Activated T-helper 1 cell treated with anti-CD3 and anti-CD28 coated beads, Interleukin-12 subunit alpha, Interleukin-12 subunit beta, Interleukin-2, Interleukin-4 antibody, amounts not matched to agents 30 ng/mL and 10 ng/mL and 1 ng/mL, durations not matched to agents 14 hours and 24 hours and 36 hours (primary cell): ENCODE measurements at regions not wholly inside any gene's neighbourhood (a gene's known extent, or its start where the extent isn't known, plus 50 kb on each side); places are given as distances from the start of the nearest gene placed in this dataset.

Experiments
- DNase-seq: peaks from one replicate; pipeline ENCODE4 v3.0.0; 2021; ENCODE audit warnings: low spot score
- H3K27ac Mint-ChIP-seq: one replicate; pipeline ENCODE4 v1.8.0; 2021; ENCODE audit warnings: mild to moderate bottlenecking, mixed read lengths
- H3K27me3 Mint-ChIP-seq: one replicate; pipeline ENCODE4 v1.8.0; 2022; ENCODE audit warnings: mild to moderate bottlenecking, moderate library complexity, mixed read lengths; ENCODE audit not compliant: insufficient read depth
- H3K36me3 Mint-ChIP-seq: one replicate; pipeline ENCODE4 v1.8.0; 2021; ENCODE audit warnings: low read depth, mixed read lengths
- H3K4me1 Mint-ChIP-seq: one replicate; pipeline ENCODE4 v1.8.0; 2021; ENCODE audit warnings: low read depth, mixed read lengths
- H3K4me3 Mint-ChIP-seq: one replicate; pipeline ENCODE4 v1.8.0; 2021; ENCODE audit warnings: mild to moderate bottlenecking, moderate library complexity, mixed read lengths
- H3K9me3 Mint-ChIP-seq: one replicate; pipeline ENCODE4 v1.8.0; 2021; ENCODE audit warnings: mixed read lengths
- intact Hi-C: fragments of 100-400 bp; cut with micrococcal nuclease; formaldehyde crosslinking; loops from one replicate; pipeline ENCODE4 v1.15.1; 2024

DNA sequence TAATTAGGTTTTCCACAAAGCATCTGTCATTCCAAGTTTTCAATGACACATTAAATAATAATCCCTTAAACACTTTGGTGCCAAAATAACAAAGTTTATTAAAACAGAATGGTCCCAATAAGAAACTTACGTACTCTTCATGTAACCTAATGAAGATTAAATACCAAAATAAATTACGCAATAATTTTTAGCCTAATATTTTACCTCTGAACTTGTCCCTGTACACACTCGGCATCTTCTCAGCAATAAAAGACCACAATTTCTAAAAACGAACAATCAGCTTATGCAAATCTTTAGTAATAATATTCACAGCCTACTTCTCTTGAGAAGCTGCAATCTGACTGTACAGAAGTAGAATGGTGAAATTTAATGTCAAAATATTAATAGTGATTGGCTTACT lies 163.6 kb downstream of the ZDHHC21 start:
- H3K36me3 Mint-ChIP-seq, result no peaks in the 10 kb centered on the region
- H3K4me3 Mint-ChIP-seq, result no peak overlapping the region
- no peak for DNase-seq
- H3K27ac Mint-ChIP-seq, result no peak overlapping the region
- peaks cover 3% of the 10 kb centered on the region for H3K27me3 Mint-ChIP-seq
- H3K4me1 Mint-ChIP-seq, result no peaks in the 10 kb centered on the region
- intact Hi-C loops, result loop anchor here (10.0 kb wide), 1 partner anchor 55 kb away; no protein-coding TSS in a partner anchor
- no peaks in the 10 kb centered on the region for H3K9me3 Mint-ChIP-seq

DNA sequence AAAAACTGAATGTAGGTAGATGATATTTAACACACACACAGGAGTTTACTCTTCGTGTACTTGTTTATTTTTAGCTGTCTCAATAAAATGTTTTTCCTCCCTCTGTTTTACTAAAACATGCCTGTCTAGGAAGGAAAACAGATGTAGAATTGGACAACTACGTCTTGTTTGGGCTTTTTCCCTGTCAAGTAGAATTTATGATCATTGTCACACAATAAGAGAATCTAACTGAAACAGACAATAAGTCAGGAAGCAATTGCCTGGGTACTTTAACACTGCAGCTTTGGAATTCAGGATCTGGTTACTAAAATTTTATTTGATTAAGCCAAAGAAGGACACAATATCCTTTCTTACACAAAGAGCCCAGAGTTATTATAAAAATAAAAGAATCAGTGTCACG lies 164.2 kb downstream of the ZDHHC21 start:
- no peaks in the 10 kb centered on the region for H3K4me1 Mint-ChIP-seq
- H3K27me3 Mint-ChIP-seq, result peaks cover 3% of the 10 kb centered on the region
- H3K27ac Mint-ChIP-seq, result no peak overlapping the region
- no peak overlapping the region for H3K4me3 Mint-ChIP-seq
- H3K9me3 Mint-ChIP-seq, result no peaks in the 10 kb centered on the region
- intact Hi-C loops, result loop anchor here (10.0 kb wide), 1 partner anchor 56 kb away; no protein-coding TSS in a partner anchor
- no peaks in the 10 kb centered on the region for H3K36me3 Mint-ChIP-seq
- no peak for DNase-seq

DNA sequence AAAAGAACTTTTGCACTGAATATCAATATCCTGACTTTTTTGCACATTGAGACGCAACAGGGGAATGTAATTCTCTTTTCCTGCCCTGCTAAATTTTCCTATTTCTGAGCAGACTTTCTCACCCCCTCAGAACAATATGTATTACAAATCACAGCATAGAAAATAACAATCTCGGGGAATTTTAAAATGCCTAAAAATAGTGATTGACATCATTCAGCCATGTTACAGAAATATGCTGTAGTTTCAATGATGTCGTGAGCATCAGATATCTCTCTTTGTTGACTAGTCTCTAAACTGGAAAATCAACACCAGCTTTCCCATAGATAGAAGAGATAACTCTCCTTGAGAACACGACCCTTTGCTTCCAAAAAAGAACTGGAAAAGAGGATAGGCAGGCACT lies 166.7 kb downstream of the ZDHHC21 start:
- intact Hi-C loops, result loop anchor here (10.0 kb wide), 1 partner anchor 58 kb away; no protein-coding TSS in a partner anchor
- no peak overlapping the region for H3K4me3 Mint-ChIP-seq
- DNase-seq, result no peak

DNA sequence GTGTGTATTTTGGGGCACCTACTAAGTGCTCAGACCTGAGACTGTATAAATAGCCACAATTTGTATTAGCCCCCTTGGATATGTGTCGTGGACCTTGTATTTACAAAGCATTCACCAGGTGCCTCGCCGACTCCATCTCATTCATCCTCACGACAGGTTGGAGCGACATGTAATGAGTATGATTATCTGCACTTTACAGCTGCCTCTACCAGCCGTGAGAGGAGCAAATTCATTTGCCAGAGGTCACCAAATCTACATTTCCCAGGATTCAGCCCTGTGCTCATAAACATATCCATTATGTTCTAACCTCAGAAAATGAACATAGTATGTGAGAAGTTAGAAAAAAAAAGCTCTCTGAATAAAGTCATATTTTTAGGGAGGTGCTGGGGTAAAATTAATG lies 167.4 kb downstream of the ZDHHC21 start:
- no peak for DNase-seq
- no peak overlapping the region for H3K27ac Mint-ChIP-seq
- no peaks in the 10 kb centered on the region for H3K36me3 Mint-ChIP-seq
- no peaks in the 10 kb centered on the region for H3K4me1 Mint-ChIP-seq
- peaks cover 3% of the 10 kb centered on the region for H3K27me3 Mint-ChIP-seq
- no peaks in the 10 kb centered on the region for H3K9me3 Mint-ChIP-seq
- intact Hi-C loops, result loop anchor here (10.0 kb wide), 1 partner anchor 59 kb away; no protein-coding TSS in a partner anchor
- no peak overlapping the region for H3K4me3 Mint-ChIP-seq

More for the DNA sequence above, 166.7 kb downstream of the ZDHHC21 start:
- Mint-ChIP-seq H3K36me3 (no peaks in the 10 kb centered on the region), H3K4me1 (no peaks in the 10 kb centered on the region), H3K9me3 (no peaks in the 10 kb centered on the region), H3K27ac (no peak overlapping the region), H3K27me3 (peaks cover 3% of the 10 kb centered on the region)

DNA sequence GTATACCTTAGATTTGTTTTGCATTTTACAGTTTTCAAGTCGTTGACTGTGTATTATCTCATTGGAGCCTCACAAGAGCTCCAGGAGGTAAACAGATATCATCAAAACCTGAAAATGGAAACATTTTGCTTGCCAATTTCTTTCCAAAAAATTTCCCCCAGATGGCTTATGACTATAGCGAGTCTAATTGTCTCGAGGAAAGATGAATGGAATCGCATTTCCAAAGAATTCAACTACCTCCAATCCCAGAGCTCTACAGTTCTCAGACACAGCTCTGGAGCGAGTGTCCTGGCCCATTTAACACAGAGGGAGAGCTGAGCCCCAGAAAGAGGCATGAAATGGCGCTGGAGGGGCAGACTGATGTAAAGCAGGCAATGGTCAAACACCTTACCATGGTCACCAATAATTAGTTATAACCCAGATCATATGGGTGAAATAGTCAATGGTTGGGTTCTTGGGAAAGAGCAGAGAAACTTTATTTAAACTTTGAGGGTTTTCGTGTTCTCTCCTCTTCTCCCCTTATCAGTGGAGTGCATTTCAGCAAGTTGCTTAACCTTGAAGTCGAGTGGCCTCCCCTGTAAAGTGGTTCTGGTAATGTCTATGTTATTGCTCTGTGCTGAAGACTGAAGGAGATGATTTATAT lies 168.2 kb downstream of the ZDHHC21 start:
- Mint-ChIP-seq H3K4me1 (no peaks in the 10 kb centered on the region), H3K36me3 (no peaks in the 10 kb centered on the region), H3K9me3 (no peaks in the 10 kb centered on the region), H3K27ac (no peak overlapping the region), H3K4me3 (no peak overlapping the region), H3K27me3 (peaks cover 3% of the 10 kb centered on the region)
- DNase-seq, result no peak
- intact Hi-C loops, result loop anchor here (10.0 kb wide), 1 partner anchor 60 kb away; no protein-coding TSS in a partner anchor

DNA sequence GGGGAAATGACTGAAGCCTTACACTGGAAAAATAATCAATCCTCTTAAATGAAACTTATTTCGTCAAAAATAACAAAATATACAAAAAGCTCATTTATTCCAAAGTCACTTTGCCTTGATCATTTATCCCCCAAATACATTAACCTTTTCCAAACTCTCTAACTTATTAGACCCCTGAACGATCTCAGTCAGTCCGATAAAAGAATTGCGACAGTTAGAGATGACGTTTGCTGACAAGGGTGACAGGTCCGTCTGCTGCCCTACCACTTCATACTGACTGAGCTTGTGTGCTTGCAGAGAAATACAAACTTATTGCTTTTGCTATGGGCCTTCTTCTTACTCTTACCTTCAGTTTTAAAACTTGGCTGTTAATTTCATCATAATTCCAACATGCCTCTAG lies 169.7 kb downstream of the ZDHHC21 start:
- no peak overlapping the region for H3K4me3 Mint-ChIP-seq
- peaks cover 2% of the 10 kb centered on the region for H3K27me3 Mint-ChIP-seq
- H3K36me3 Mint-ChIP-seq, result no peaks in the 10 kb centered on the region
- no peaks in the 10 kb centered on the region for H3K4me1 Mint-ChIP-seq
- intact Hi-C loops, result loop anchor here (10.0 kb wide), 1 partner anchor 61 kb away; no protein-coding TSS in a partner anchor
- H3K9me3 Mint-ChIP-seq, result no peaks in the 10 kb centered on the region
- no peak overlapping the region for H3K27ac Mint-ChIP-seq
- DNase-seq, result no peak

DNA sequence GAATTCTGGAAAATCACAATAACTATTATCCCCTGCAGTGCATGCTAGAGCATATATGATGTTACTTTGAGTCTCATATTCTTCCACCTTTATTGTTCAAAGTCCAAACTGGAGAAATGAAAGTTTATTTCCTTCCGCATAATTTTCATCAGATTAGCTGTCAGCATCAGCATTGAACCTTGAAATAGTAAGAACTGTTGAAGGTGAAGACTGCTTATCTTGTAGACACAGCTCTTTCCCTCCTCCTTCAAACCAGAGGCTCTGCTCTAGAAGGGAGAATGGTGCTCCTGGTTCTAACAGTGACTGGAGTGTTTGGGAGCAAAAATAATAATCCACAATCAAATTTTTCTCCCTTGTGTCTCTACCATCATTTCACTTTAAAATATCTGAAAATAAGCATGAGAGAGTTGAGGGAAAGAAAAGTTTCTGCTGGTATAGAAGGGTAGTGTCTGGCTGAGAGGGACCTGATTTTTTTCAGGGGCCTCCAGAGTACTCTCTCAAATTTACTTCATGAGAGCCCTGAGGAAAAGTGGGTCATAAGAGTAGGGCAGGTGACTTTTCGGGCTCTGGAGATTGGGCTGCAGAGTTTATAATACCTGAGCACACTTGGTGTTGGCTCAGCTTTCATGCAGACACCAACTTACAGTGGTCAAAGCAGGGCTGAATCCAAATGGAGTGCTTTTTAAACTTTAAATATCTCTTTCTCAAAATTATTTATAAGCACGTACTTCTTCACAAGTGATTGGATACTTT lies 170.4 kb downstream of the ZDHHC21 start:
- no peak for DNase-seq
- H3K27ac Mint-ChIP-seq, result no peak overlapping the region
- no peaks in the 10 kb centered on the region for H3K4me1 Mint-ChIP-seq
- H3K4me3 Mint-ChIP-seq, result no peak overlapping the region
- no peaks in the 10 kb centered on the region for H3K9me3 Mint-ChIP-seq
- no peaks in the 10 kb centered on the region for H3K36me3 Mint-ChIP-seq
- intact Hi-C loops, result loop anchor here (10.0 kb wide), 1 partner anchor 62 kb away; no protein-coding TSS in a partner anchor
- peaks cover 2% of the 10 kb centered on the region for H3K27me3 Mint-ChIP-seq

DNA sequence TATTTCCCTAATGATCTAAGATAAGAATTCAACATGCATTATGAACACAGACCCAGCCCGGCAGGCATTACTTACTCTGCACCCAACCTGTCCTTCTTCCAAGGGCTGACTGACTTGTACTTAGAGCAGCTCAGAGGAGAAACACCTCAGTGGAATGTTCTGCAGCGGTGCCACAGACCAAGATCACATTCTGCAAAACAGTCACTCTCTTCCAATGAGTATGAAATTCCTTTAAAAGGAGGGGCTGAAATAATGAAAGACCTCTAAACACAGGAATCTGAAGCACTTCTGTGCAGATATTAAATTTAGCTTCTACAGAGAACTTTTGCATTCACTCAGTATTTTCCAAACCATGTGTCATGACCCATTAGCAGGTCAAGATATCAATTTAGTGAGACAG lies 172.9 kb downstream of the ZDHHC21 start:
- Mint-ChIP-seq H3K27me3 (peaks cover 2% of the 10 kb centered on the region), H3K36me3 (no peaks in the 10 kb centered on the region), H3K9me3 (no peaks in the 10 kb centered on the region), H3K27ac (no peak overlapping the region), H3K4me3 (no peak overlapping the region), H3K4me1 (no peaks in the 10 kb centered on the region)
- no peak for DNase-seq
- intact Hi-C loops, result loop anchor here (10.0 kb wide), 1 partner anchor 64 kb away; no protein-coding TSS in a partner anchor

DNA sequence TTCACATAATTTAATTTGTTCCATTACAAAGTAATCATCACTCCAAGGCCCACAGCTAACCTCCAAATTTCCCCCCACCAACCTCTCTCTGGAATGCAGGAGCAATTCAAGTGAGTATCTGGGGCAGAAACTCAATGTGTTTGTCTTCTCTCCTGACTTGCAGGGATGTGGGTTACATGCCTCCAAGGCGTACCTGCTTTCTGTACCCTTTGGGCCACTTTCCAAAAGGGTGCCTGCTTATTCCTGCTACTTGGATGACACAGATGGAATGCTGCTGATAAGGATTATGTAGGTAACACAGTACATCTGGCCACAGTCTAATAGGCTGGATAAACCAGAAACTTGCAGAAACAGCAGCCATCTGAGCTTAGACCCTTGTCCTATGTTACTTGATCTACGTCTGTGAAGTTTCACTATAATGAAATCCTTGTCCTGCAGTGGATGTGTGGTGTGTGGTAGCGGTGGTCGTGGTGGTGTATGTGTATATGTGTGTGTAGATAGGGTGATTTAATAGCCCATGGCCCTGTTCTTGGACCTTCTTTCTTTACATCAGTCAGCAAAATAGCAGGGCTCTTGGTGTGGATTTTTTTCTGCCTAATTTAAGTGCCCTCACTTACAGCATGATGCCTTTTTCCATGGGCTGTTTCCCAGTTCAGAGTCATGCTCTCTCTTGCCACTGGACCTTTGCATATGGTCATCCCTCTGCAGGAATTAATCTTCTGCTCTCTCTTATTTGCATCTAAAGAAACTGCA lies 175.9 kb downstream of the ZDHHC21 start:
- Mint-ChIP-seq H3K9me3 (no peaks in the 10 kb centered on the region), H3K36me3 (no peaks in the 10 kb centered on the region), H3K27ac (no peak overlapping the region), H3K4me1 (no peaks in the 10 kb centered on the region), H3K27me3 (no peaks in the 10 kb centered on the region), H3K4me3 (no peak overlapping the region)
- no peak for DNase-seq
- intact Hi-C loops, result no loop called here

DNA sequence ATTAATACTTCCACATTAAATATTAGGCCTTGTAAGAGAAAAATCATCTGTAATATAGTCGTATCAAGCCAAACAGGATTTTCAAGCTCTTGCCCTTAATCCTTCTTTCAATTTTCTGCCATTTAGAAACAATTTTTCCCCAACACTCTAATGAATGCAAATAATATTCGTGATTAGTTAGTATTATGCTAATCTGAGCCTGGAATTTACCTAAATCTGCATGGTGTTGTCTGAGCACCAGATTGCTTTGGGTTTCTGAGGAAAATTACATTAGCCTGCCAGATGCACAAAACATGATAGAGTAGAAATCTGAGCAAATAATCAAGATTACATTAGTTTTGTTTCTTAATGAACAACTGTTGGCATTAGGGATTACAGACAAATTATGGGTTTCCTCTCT lies 176.6 kb downstream of the ZDHHC21 start:
- Mint-ChIP-seq H3K27ac (no peak overlapping the region), H3K27me3 (no peaks in the 10 kb centered on the region)
- intact Hi-C loops, result no loop called here

DNA sequence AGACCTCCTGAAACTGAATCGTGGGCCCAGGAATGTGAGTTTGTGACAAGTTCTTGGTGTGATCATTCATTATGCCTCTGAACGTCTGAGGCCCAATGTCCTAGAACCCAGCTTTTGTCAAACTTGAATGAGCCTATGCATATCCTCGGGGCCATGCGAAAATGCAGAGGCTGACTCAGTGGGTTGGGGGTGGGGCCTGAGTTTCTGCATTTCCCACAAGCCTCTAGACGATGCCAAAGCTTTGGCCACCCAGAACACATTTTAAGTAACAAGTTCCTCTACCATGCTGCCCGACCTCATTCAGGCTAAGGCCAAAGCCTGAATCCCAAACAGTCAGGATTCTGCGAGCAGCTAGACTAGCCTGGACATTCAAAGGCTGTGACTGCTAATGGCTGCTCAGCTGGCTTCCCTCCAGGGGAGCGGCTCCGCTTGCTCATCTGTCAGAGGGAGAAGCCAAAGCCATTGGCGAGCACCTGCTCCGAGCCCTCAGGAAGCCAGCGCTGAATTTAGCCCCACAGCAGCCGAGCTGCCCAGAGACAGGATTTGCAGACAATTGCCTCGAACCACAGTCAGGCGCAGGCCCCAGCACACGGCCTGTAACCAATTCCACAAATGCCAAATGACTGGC lies 177.5 kb downstream of the ZDHHC21 start:
- no peaks in the 10 kb centered on the region for H3K4me1 Mint-ChIP-seq
- DNase-seq, result no peak
- H3K9me3 Mint-ChIP-seq, result no peaks in the 10 kb centered on the region
- intact Hi-C loops, result no loop called here
- H3K27me3 Mint-ChIP-seq, result no peaks in the 10 kb centered on the region
- no peak overlapping the region for H3K4me3 Mint-ChIP-seq
- H3K36me3 Mint-ChIP-seq, result no peaks in the 10 kb centered on the region
- H3K27ac Mint-ChIP-seq, result no peak overlapping the region

More for the DNA sequence above, 176.6 kb downstream of the ZDHHC21 start:
- no peak for DNase-seq
- no peak overlapping the region for H3K4me3 Mint-ChIP-seq
- no peaks in the 10 kb centered on the region for H3K36me3 Mint-ChIP-seq
- H3K4me1 Mint-ChIP-seq, result no peaks in the 10 kb centered on the region
- H3K9me3 Mint-ChIP-seq, result no peaks in the 10 kb centered on the region

DNA sequence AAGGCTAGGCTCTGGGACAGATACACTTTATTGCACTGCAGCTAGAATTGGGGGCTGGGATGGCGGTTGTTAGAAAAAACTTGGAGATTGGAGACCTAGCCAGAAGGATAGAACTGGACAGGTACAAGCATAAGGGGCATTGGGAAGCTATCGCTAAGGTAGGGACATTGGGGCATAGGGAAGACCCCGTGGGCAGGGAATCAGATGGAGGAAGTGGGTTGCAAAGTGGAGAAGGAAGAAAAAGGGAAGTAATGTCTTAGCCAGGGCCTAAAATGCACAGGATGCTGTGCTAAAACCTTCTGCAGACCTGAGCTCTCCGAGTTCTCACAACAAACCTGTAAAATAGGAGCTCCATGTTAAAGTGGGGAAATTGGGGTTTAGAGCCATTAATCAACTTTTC lies 178.2 kb downstream of the ZDHHC21 start:
- no peaks in the 10 kb centered on the region for H3K36me3 Mint-ChIP-seq
- no peak overlapping the region for H3K4me3 Mint-ChIP-seq
- H3K27me3 Mint-ChIP-seq, result no peaks in the 10 kb centered on the region
- intact Hi-C loops, result no loop called here
- H3K9me3 Mint-ChIP-seq, result no peaks in the 10 kb centered on the region
- no peaks in the 10 kb centered on the region for H3K4me1 Mint-ChIP-seq
- no peak overlapping the region for H3K27ac Mint-ChIP-seq
- DNase-seq, result no peak
